ENCODE measurements at regions not wholly inside any gene's neighbourhood (a gene's known extent, or its start where the extent isn't known, plus 50 kb on each side); places are given as distances from the start of the nearest gene placed in this dataset.

DNA sequence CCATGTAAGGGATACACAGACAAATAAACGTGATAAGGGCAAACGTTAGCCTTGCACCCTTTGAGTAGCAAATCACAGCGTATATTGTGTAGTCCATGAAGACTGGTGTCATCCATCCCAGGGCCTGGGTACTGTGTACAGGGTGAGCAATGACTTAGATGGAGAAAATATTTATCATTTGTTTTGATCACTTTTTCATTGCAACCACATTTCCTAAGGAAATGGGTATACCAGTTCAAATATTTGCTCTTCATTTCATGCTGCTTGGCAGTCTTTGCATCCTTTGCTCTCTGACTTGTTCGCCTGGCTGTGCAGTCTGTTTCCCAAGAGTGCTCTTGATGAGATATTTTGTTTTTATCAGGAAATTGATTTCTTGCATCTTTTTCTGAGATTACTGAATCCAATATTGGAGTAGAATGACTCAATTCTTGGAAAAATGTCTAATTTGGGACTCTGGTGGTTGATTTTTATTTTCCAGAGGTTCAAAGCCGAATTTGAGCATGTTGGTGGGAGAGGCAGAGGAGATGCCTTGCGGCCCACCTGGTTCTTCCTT lies 424.6 kb upstream of the SEMA6D start:
- DNase-seq = no peak

DNA sequence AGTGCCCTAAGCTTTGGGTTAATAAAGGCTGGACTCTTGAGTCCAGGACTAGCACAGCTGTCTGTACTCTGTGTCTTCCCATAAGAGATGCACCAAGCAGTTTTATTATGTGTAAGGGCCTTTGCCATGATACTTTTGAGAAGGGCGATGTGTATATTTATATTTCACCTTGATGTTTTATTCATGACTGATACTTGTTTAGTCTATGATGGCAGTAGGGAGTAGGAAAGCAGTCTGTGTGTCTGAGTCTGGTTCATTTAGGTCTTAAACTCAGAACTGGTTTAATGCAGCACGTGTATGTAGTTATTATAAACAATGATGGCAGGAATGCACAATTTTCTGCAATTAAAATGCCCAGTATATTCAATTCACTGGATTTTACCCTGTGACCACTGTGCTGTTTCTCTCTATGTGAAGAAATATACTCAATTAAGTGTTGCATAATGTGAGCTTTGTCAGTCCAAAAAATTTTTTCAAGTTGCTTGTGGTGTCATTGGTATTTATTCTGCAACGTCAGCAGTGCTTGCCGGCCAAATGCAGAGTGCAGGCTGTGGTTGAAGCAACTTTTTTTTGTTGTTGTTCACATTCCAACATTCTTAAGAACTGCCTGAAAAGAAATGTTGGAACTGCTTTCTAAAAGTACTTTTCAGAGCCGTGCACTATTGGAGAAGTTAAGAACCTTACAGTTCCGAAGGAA lies 423.7 kb upstream of the SEMA6D start:
- DNase-seq = no peak

DNA sequence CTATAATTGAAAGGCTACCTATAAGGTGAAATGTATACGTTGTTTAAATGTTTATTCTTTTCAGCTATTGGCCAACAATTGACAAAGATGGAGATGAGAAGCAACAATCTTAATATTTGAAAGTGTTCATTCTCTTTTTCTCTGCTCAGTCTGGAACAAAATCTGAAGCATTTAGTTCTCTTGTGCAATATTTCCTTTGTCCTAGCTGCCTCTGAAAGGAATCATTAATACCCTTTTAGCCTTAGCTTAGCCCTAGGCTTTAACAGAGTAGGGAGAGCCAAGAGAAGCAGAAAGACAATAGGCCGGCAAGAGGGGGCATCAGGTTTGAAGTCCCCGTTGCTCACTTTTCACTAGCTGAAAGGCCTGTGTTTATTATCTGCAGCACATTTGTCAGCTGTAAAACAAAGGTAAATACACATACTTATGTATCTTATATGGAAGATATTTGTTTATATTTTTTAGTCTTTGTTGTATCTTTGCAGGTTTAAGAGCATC lies 422.5 kb upstream of the SEMA6D start:
- DNase-seq = no peak

DNA sequence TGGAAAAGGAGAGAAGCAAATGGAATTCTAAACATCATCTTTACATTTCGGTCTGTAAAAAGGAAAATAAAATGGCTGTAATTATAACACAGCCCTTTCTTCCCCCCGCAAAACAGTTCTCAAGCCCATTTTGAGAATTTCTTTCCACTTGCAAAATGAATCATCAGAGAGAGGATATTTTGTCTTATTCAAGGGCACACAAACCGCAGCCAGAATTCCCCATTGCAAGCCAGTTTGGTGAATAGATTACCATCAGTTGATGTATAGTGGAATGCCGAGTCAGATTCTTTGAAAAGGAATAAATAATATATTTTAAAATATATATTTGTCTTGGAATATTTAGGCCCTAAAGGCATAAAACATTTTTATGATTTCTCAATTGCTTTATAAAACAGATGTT lies 420.4 kb upstream of the SEMA6D start:
- DNase-seq = no peak

DNA sequence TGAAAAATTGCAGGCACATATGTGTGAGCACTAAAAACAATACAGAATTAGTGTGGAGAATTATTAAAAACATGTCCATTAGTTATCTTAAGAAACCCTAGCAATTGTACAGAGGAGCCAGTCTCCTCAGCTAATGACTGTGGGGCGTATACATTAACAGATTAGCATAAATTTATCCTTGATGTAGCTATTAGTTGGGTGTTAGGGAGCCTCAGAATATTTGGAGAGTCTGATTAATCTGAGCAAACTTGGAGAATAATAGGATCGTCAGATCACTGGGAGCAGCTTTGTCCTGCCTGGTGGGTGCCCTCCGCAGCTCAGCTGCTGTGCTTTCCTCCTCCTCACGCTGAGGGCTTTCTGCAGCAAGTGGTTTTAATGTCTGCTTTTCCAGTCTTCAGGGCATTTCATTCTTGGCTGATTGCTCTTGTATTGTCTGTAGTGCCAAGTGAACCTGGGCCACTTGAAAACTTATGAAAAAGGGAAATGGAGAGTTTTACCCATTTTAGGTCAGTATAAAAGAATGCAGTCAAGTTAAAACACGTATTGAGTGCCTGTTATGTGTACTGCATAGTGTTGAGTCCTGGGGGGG lies 417.4 kb upstream of the SEMA6D start:
- no peak for DNase-seq

DNA sequence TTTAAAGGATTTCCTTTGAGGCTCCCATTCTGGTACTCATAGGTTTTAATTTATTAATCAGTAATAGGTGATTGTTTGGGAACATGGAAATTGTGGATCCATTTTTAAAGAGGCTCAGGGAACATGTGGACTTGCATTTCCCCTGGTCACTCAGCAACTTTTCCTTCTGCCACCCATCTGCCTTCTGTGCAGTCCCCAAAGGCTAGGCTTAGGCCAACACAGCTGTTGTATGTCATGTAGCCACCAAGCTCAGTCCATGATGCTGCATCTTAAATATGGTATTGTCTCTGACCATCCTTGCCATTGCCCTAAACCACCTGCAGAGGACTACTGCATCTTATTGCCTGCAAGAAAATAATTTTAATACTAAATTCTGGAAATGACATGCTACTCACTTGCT lies 416.7 kb upstream of the SEMA6D start:
- DNase-seq = no peak

DNA sequence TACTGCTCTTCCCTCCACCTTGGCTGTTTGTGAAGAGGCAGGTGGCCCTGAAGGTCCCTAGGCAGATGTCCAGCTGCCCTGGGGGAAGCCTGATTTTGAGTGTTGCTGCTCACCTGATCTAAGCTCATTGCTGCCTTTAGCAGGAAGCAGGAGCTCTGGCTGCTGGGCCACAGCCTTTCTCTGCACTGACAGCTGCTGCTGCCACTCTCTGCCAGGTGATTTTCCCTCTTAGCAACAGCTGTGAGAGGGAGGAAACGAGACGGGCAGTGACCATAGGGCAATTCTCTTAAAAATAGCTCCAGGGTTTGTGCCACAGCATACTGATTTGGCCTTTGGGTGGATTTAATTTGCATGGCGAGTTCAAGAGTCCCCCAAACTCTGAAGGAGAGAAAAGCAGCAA lies 415.8 kb upstream of the SEMA6D start:
- no peak for DNase-seq

DNA sequence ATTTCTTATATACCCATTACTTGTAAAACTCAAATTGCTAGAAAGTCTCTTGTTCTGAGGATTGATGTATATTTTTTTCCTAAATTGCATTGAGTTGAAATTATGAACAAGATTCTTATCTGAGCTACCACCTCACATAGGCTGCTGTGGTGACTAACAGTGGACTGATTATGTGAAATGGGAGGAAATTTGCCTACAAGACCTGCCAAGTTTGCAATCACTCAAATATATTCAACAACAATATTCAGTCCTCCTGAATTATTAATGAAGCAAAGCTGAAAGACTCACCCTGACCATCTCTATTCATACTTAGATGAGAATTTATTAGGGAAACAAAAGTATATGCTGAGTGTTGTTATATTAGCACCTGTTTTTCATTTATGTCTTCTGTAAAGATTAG lies 412.6 kb upstream of the SEMA6D start:
- DNase-seq = no peak

DNA sequence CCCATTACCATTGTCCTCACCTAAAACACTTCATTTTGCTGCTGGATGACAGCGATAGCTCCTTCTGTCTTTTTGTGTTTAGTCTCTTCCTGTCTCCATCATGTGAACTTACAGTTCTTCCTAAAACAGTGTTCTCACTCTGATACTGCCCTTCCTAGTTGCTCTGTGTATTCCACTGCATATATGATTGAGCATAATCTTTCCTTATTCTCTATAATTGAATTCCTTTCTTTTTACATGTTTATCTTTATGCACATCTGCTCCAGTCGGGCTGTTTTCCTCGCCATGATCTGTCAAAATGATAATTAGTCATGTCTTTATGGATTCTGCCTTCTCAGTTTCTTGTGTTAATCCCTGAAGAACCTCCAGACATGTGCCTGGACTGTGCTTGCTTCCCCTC lies 405.1 kb upstream of the SEMA6D start:
- no peak for DNase-seq

DNA sequence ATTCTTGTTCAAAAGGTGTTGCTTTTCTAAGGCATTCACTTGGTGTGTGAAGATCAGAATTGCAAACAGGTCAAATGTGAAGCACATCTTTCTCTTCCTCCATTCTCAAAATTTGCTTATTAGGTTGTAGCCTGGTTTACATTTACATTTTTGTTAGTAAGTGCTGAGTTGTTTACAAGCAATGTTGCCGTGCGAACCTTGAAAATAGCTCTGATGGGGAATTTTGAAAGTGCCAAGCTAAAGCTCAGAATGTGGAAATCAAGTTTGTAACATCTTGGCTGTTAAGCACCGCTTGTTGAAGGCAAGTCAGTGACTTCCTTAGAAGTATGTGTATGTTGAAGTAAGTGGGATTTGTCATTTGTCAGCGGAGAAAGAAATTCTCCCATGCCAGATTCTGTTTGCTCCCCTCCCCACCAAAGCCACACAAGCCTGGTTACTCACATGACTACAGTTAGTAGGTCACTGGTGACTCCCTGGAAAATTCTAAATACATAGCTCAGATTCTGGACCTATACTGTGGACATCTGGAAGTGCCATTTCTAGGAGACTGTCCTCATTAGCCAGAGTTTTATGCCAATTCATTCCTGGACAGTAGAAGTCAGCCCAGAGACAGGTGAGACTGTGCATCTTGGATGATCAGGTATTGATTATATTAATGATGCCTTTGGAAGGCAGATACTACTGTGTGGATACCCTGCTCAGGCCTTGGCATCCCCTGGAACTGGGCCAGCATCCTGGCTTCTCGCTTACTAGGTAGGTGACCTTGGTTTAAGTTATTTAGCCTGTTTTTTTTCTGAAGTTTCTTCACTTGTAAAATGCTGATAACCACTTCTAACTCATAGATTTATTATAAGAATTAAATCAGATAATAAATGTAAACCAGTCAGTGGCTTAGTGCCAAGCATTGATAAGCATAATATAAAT lies 390.6 kb upstream of the SEMA6D start:
- no peak for DNase-seq

DNA sequence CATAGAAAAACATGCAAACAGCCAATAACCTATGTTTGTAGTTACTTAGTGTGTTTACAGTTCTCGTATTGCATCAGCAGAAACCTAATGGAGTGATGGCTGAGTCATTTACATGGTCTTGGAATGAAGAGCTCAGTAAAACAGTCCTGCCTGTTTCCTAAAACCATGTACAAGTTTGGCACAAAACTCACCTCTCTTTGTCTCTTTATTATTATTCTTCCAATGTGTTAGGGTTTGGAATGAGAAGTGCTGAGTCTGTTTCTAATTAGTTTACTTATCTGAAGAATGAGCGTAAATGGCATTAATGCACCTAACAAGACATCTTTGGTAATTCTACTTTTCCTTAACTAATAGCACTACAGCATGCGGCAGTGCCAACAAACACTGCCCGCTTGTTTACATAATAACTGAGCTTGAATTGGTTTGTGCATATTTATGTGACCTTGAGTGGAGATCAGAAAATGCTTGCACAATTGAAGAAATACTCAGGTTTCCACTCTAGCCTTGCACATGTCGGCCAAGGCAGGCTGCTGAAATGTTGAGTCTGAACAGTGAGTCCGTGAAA lies 385.4 kb upstream of the SEMA6D start:
- DNase-seq = no peak

DNA sequence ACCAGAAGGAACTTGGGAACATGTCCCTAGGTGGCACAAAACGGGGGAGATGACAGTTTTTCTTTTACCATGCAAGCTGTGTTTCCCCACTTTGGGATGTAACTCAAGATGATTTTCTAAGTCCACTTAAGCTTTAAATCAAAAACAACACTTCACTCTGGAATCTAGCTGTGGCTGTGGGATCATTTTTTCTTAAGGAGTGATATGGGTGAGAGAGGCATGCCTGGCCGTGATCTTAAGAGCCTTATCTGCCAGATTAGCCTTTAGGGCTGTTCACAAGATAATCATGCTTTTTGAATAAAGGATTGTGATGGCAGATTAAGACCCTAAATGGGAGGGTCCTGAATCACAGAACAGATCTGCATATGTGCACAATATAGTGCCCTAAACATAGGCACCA lies 384.8 kb upstream of the SEMA6D start:
- DNase-seq = no peak

DNA sequence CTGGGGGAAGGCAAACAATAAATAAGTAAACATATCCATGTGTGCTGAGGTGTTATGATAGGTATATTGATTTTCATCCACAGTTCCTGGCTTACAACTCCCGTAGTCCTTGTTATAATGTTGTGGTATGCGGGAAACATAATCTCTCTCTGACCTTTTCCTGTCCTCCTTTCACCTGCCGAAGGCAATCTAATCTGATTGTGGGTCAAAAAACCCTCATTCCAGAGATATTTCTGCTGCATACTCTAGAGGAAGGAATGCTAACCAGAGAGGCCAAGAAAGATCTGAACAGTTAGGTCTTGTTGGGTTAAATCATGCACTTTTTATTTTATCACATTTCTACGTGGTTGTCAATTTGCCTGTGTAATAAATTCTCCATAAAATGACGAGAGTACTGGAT lies 383.6 kb upstream of the SEMA6D start:
- DNase-seq = no peak

DNA sequence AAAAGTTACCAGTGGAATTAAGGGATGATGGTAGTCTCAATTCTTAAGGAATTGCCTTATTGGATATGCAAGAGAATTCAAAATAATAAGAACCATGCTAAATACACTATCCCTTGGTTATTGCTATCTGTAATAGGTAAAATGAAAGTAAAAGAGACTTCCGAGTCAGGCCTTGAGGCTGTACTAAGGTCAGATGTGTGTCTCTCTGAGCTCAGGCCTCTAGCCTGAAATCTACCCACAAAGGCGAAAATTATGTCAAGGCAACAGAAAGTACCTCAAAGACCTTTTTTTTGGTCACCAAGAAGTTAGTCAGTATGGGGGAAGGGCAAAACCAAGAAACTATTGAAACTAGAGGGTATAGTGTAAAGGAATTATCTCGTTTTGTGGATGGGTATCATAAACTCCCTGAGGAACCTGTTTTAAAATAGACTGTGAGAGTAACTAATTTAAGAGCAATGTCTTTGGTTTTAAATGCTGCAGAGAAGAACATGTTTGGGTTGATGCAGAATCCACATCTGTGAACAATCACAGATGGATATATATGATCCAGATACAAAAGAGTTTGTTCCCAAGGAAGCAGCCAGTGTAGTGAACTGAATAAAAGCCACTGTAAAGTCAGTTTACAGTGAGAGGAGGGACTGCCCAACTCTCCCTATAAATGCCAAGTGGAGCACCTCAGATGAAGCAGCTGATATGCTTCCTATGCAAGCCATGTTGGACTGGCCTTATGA lies 382.3 kb upstream of the SEMA6D start:
- no peak for DNase-seq

DNA sequence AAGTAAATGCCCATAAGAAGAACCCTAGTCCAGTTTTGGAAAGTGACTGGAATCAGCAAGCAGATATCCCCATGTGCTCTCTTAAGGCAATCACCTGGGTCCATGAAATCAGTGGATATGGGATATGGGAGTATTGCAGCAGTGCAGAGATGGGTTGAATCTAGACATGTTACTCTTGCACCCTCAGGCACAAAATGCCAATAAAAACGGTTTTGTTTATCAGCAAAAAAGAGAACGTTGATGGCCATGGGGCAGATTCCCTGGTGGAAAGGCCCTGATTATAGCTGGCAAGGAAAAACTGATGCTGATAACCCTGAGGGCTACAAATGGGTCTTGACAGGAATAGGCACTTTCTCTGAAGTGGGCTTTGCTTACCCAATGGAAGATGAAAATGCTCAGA lies 380.2 kb upstream of the SEMA6D start:
- DNase-seq = no peak

DNA sequence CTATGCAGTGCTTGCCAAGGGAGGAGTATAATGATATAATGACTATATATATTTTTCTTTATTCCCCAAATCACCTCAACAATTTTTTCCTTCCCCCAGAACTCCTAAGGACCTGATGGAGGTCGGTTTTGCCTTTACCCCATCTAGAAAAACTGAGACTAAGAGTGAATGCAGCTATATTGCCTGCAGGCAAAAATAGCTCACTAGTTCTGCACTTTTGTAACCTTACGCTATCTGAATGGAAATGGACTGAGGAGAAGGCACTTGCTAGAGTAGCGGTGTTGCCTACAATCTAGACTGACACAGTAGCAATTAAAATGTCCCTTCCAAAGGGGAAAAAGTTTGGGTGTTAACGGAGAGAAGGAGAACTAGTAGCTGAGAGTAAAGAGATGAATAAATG lies 379.5 kb upstream of the SEMA6D start:
- DNase-seq = no peak

DNA sequence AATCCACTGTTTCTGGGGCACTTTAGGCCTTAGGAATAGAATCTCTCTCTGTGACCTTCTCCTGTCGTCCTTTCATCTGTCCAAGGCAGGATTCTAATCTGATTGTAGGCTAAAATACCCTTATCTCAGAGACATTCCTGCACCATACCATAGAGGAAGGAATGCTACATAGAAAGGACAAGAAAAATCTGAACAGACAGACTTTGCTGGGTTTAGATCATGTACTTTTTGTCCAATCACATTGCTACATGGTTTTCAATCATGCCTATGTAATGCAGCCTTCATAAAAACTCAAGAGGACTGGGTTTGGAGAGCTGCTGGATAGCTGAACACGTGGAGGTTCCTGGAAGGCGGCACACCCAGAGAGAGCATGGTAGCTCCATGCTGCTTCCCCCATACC lies 378.5 kb upstream of the SEMA6D start:
- DNase-seq = no peak

DNA sequence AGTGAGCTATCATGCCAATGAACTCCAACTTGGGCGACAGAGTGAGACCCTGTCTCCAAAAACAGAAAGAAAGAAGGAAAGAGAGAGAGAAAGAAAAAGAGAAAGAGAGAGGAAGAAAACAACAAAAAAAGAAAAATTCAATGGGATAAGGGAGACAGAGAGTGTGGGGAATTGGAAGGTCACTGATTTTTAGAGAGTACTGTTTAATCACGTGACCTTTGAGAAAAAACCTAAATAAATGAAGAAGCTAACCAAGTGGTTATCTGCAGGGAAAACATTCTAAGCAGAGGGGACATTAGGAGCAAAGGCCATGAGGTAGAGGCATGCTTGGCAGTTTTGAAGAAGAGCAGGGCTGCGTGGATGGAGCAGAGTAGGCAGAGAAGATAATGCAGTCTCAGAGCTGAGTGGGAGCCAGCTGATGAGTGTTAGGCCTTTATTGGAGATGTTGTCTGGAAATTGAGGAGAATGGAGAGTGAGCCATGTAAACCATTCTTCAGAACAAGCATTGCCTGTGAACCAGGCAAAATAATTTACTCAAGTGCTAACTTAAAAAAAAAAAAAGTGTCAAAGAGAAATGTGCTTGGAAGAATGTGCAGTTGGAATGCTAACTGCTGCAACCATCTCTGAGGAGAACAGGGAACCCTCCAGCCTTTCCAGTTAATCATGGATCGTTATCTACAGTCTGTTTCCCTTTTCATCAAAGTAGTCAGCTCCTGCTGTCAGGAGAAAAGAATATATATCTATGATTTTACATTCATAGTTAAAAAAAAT lies 377.3 kb upstream of the SEMA6D start:
- no peak for DNase-seq

DNA sequence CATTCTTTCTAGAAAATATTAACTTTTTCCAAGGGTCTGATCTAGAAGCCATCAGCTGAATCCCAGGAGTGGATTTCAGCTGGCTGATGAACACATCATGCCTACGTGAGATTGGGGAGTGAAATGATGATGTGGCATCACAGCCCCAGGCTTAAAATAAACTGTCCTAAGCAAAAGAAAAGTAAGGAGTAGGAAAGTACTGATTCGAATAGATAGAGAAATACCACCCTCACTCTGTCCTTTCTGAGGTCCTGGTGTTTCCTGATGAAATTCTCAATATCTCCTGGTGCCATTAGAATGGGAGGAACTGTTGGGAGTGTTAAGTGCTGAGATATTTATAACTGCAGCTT lies 376.8 kb upstream of the SEMA6D start:
- no peak for DNase-seq

DNA sequence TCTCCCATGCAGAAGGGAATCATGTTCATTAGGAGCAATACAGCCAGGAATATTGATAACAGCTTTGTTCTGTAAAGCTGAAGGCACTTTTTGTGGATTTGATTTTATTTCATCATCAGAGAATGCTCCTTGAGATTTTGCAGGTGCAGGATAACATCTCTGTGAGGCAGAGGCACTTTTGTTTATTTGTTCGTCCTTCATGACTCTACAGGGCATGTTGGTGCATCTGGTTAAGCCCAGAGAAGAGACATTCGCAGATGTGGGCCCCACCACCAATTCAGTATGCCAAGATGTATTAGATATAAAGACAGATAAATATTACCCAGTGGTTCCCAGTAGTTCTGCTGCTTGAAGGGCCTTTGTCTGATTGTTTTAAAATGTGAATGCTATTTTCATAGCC lies 368.1 kb upstream of the SEMA6D start:
- no peak for DNase-seq

DNA sequence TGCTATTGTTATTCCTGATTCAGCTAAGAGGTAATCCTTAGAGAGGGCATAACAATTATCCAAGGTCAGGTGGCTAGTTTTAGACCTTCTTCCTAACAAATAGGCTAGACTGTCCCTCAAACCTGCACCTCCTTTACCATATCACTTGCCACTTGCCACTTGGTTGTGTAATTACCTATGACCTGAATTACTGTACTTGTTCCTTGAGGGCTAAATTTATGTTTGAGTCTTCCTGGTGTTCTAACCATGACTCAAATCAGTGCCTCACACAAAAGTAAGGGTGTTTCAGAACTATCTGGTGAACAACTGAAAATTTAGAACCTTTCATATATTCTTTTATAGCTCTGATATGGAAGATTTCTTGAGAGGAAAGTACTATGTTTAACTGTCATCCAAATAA lies 365.8 kb upstream of the SEMA6D start:
- DNase-seq = no peak

DNA sequence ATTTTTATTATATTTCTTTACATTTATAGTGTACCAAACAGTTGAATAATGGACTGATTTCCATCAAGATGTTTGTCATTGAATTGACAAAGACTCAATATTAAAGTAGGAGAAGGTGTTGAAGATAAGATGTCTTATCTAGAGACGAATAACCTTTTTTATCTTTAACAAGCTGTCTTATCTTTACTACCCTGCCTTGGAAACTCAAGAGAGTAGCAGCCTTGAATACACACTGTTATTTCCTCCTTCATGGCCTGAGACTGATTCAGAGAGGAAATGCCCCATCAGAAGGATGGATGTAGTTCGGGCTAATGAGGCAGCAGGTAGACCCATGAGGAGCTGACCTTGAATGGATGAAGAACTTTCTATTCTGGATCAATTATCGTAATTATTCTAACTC lies 365.1 kb upstream of the SEMA6D start:
- DNase-seq = no peak

Measured in MV-4-11 (cell line).